Panc1 (cell line): ENCODE measurements at regions not wholly inside any gene's neighbourhood (a gene's known extent, or its start where the extent isn't known, plus 50 kb on each side); places are given as distances from the start of the nearest gene placed in this dataset.

Experiments used
- ATAC-seq: fragments of 200-7000 bp; cut with Tn5 transposase; 2 replicates; pipeline ENCODE4 v1.9.1; 2020; ENCODE audit warnings: mild to moderate bottlenecking, moderate library complexity
- BruUV-seq: library from RNA; stranded (reverse); fragments of 400-500 nt; replicated peaks from 2 replicates; lab custom pipeline; 2021; lab: Mats Ljungman, UMichigan
- CTCF ChIA-PET: fragments of 300-600 bp; sonication (Branson Sonifier 250); formaldehyde crosslinking; loops from one replicate; lab custom pipeline; 2022; ENCODE audit warnings: antibody characterized with exemption; lab: Charles Lee
- POLR2A ChIA-PET: fragments of 300-600 bp; sonication (Branson Sonifier 250); formaldehyde crosslinking; loops from one replicate; lab custom pipeline; 2022; ENCODE audit warnings: antibody characterized with exemption; lab: Charles Lee
- DNase-seq: peaks from one replicate; pipeline ENCODE4 v3.0.0-alpha.2; 2010; ENCODE audit warnings: low read depth, low spot score
- H3K27ac ChIP-seq: 2 replicates; pipeline ENCODE4 v1.5.1; 2011; ENCODE audit warnings: mild to moderate bottlenecking, low read length, inconsistent platforms
- H3K27me3 ChIP-seq: fragments of 200-500 bp; sonication (Bioruptor generic); 2 replicates; pipeline ENCODE4 v1.6.0; 2014; ENCODE audit warnings: low read length, inconsistent platforms; ENCODE audit not compliant: control insufficient read depth, insufficient read depth
- H3K36me3 ChIP-seq: fragments of 200-500 bp; sonication (Bioruptor generic); 2 replicates; pipeline ENCODE4 v1.5.1; 2014; ENCODE audit warnings: inconsistent platforms, mild to moderate bottlenecking, low read length, moderate library complexity; ENCODE audit not compliant: control insufficient read depth, insufficient read depth
- H3K4me1 ChIP-seq: 2 replicates; pipeline ENCODE4 v1.5.1; 2011; ENCODE audit warnings: inconsistent platforms, mild to moderate bottlenecking, low read length, moderate library complexity; ENCODE audit not compliant: control insufficient read depth, insufficient read depth
- H3K4me3 ChIP-seq, 2 experiments: 2 replicates each; pipeline ENCODE4 v1.5.1; 2011 to 2012; ENCODE audit warnings: low read depth in 2 of 2, low read length in 2 of 2, mild to moderate bottlenecking in 2 of 2, inconsistent platforms in 1 of 2, moderate library complexity in 1 of 2
- H3K9me3 ChIP-seq: fragments of 200-500 bp; sonication (Bioruptor generic); 2 replicates; pipeline ENCODE4 v1.5.1; 2014; ENCODE audit warnings: low read depth, mild to moderate bottlenecking, inconsistent platforms, low read length, moderate library complexity; ENCODE audit not compliant: control insufficient read depth, insufficient read depth
- CTCF ChIP-seq: fragments of 450-650 bp; IDR thresholded peaks from 2 replicates; pipeline ENCODE4 v1.5.1; 2017; ENCODE audit warnings: mild to moderate bottlenecking
- POLR2AphosphoS5 ChIP-seq: IDR thresholded peaks from 2 replicates; pipeline ENCODE4 v1.6.1; 2012; ENCODE audit warnings: mild to moderate bottlenecking, low read depth, low read length, moderate library complexity
- REST ChIP-seq, 2 experiments: IDR thresholded peaks; 2 replicates each; pipeline ENCODE4 v1.6.1; 2011 to 2012; ENCODE audit warnings: low read depth in 2 of 2, control low read depth in 1 of 2, low read length in 1 of 2, mild to moderate bottlenecking in 1 of 2, moderate library complexity in 1 of 2; ENCODE audit not compliant: insufficient read depth in 1 of 2
- SIN3A ChIP-seq: IDR thresholded peaks from 2 replicates; pipeline ENCODE4 v1.6.1; 2012; ENCODE audit warnings: low read depth, mild to moderate bottlenecking, low read length, moderate library complexity, borderline replicate concordance; ENCODE audit not compliant: insufficient read depth
- TCF7L2 ChIP-seq: IDR thresholded peaks from 2 replicates; pipeline ENCODE4 v1.6.1; 2011; ENCODE audit warnings: mild to moderate bottlenecking, low read depth, low read length, inconsistent platforms
- in situ Hi-C: cut with HindIII; loops from 2 replicates; pipeline ENCODE4 v1.10.0; 2016; ENCODE audit warnings: low sequenced_read_pairs, low pct_unique_long_range_greater_than_20kb
- intact Hi-C: fragments of 100-400 bp; cut with micrococcal nuclease; formaldehyde crosslinking; loops from one replicate; pipeline ENCODE4 v1.10.0; 2022; ENCODE audit not compliant: unreplicated experiment

- no TSS peak for BruUV-seq
- H3K27me3 ChIP-seq, result no peaks in the 10 kb centered on the region
- DNase-seq (no peak), ATAC-seq (no peak)
- no peaks in the 10 kb centered on the region for H3K4me1 ChIP-seq
- H3K9me3 ChIP-seq, result no peaks in the 10 kb centered on the region
- intact Hi-C loops (no loop called here), in situ Hi-C loops (no loop called here)
- no peaks in the 10 kb centered on the region for H3K36me3 ChIP-seq
- POLR2A ChIA-PET, result no interaction called here
- TF ChIP-seq CTCF (no peak), SIN3A (no peak), POLR2AphosphoS5 (no peak), REST (IDR thresholded peaks at IDR 0.05; ENCODE audit: insufficient read depth in 1 of 2, low read depth in 2 of 2, low read length in 1 of 2) (no peak), TCF7L2 (no peak)
- no peak overlapping the region for H3K27ac ChIP-seq
- no peak overlapping the region for H3K4me3 ChIP-seq
- CTCF ChIA-PET, result no interaction called here
Observed at GRCh38 chr5:33153831-33154230, 286.9 kb upstream of the TARS1 start.

- Histone ChIP-seq H3K27me3 (no peaks in the 10 kb centered on the region), H3K9me3 (no peaks in the 10 kb centered on the region), H3K36me3 (no peaks in the 10 kb centered on the region), H3K27ac (no peak overlapping the region), H3K4me3 (no peak overlapping the region), H3K4me1 (no peaks in the 10 kb centered on the region)
- in situ Hi-C loops, result no loop called here
- TF ChIP-seq CTCF (no peak), REST (IDR thresholded peaks at IDR 0.05; ENCODE audit: insufficient read depth in 1 of 2, low read depth in 2 of 2, low read length in 1 of 2) (no peak), SIN3A (no peak), TCF7L2 (no peak), POLR2AphosphoS5 (no peak)
- ATAC-seq (no peak), DNase-seq (no peak)
- ChIA-PET CTCF (no interaction called here), POLR2A (no interaction called here)
- intact Hi-C loops, result no loop called here
- no TSS peak for BruUV-seq
Observed at GRCh38 chr5:33160871-33161270, 279.9 kb upstream of the TARS1 start.
